Limb (tissue), 2 donors: ENCODE measurements at regions not wholly inside any gene's neighbourhood (a gene's known extent, or its start where the extent isn't known, plus 50 kb on each side); places are given as distances from the start of the nearest gene placed in this dataset.
"Not testable (repeated sequence)": the region's sequence is repeated elsewhere in the genome, so short reads cannot be mapped to it uniquely, and the experiment has no call there.

Experiments used
- DNase-seq, 2 donors: peaks; one replicate each; pipeline ENCODE4 v3.0.0-alpha.2; 2016; ENCODE audit errors: extremely low spot score in 2 of 2

DNA sequence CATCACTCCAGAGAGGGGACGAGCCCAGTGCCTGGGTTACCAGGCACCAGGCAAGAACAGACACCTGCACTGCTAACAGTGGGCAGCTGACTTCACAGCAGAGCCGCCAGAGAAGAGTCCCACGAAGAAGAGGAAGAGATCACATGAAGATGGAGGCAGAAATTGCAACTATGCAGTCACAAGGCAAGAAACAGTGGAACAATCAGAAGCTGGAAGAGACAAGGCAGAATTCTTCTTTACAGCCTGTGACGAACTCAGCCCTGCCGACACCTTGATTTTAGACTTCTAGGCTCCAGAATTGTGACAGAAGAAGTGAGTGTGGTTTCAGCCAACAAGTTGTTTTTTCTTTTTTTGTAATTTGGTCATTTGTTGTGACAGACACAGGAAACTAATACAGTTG is 59.2 kb downstream of the IL12A start:
- DNase-seq = no peak

DNA sequence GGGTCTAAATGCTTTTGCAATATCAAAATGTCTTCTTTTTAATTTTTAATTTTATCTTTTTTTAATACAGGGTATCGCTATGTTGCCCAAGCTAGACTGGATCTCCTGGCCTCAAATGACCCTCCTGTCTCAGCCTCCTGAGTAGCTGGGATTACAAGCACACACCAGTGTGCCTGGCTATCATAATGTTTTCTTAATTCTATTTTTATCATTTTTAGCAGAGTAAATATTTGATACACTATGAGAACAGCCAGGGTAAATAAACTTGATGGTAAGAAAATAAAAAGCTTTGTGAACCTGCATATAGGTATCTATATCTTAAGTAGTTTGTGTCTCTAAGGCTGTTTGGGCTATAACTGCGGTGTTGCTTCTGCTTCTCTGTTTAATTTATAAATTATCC is 60.4 kb downstream of the IL12A start:
- no peak for DNase-seq

DNA sequence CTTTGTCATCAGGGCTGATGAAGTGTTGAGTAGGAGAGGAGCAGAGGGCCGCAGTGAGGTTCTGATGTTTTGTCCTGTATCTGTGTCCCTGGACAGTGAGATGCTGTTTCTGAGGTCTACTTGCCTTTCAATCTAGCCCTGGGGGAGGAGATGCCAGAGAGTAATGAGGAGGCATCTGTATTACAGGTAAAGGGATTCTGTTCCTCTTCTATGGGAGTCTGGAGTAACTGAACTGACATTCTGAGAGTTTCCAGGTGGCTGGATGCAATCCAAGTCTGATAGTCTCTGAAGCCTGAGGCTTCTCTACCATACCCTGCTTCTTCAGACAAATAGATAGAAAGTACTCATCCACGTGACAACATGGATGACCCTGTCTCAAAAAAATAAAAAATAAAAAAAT is 60.9 kb downstream of the IL12A start:
- DNase-seq = no peak

DNA sequence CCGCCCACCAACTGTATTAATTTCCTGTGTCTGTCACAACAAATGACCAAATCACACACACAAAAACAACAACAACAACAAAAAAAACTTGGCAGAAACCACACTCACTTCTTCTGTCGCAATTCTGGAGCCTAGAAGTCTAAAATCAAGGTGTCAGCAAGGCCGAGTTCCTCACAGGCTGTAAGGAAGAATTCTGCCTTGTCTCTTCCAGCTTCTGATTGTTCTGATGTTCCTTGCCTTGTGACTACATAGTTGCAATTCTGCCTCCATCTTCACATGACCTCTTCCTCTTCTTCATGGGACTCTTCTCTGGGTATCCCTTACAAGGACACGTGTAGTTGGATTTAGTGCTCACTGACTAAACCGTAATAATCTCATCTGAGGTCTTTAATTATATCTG is 61.4 kb downstream of the IL12A start:
- no peak for DNase-seq

DNA sequence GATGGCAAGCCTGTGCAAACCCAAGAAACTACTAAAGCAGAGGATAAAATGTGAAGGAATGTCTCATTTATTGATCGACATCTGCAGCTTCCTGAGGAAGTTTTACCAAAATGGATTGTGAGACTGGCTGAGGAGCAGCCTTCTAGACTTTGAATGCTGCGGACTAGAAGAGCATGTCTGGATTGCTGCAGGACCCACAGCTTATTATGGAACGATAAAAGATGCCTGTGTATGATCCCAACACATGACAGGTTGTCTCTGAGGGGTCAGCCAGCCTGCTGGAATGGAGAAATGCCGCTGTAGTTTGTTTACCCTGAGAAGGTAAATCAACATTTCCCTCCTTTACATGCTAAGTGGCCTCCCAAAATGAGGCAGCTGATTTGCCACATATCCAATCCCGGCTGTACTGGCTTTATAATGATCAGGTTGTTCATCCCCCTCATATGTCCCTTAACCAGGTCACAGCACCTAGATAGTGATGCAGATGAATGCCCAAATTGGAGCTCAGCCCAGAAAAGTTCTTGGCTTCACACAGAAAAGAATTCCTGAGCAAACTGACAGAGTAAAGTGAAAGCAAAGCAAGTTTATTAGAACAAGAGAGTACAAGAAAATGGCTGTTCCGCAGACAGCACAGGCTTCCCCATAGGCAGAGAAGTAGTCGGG is 63.9 kb downstream of the IL12A start:
- DNase-seq = no peak

DNA sequence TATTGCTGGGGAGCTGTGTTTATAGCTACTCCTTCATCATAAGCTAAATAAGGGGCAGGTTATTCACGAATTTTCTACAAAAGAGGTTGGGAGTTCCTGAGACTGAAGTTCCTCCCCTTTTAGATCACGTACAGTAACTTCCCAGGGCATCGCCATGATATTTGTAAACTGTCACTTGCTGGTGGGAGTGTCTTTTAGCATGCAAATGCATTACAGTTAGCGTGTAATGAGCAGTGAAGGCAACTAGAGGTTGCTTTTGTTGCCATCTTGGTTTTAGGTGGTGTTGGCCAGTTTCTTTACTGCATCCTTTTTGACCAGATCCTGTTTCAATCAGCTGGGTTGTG is 64.4 kb downstream of the IL12A start:
- DNase-seq = no peak

DNA sequence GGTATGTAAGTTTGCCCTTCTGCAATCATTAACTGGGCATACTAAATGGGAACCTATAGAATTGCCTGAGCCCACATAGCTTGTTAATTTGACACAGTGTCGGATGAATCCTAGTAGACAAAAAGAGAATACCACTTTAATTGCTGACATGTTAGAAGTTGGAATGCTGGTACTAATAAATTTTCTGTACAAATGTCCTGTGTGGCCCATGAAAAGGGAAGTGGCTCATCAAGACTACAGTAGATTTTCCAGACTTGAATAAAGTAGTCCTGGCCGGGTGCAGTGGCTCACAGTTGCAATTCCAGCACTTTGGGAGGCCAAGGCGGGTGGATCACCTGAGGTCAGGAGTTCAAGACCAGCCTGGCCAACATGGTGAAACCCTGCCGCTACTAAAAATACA is 66.2 kb downstream of the IL12A start:
- DNase-seq = not testable (repeated sequence)

DNA sequence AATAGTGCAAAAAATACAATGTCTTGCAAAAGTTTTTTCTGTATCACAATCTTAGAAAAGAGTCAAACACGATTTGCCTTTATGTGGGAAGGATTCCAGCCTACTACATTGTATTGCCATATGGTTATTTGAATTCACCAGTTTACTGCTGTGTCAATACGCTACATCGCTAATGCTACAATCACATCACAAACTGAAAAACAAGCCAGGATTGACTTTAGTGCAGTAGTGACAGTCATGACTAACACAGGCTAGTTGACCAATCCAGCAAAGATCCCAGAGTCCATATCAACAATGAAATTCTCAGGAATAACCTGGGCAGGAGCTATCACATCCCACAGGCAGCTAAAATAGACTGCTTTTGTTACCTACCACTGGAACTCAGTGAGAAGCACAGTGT is 67.0 kb downstream of the IL12A start:
- DNase-seq = no peak

DNA sequence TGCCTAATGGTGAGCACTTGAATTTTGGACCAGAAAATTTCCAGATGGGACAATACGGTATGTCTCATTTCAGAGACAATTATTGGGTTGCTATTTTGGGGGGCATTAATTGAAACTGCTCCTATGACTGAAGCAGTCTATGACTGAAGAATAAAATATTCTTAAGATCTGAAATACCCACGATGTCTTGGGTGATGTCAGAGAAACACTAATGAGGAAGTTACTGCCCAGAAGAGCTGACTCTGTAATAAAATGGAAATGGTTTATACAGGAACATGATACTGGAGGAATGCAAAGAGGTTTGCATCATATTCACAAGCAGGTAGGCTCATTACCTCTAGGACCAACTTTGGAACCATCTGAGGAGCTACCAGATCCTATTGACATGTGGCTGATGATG is 68.7 kb downstream of the IL12A start:
- no peak for DNase-seq

DNA sequence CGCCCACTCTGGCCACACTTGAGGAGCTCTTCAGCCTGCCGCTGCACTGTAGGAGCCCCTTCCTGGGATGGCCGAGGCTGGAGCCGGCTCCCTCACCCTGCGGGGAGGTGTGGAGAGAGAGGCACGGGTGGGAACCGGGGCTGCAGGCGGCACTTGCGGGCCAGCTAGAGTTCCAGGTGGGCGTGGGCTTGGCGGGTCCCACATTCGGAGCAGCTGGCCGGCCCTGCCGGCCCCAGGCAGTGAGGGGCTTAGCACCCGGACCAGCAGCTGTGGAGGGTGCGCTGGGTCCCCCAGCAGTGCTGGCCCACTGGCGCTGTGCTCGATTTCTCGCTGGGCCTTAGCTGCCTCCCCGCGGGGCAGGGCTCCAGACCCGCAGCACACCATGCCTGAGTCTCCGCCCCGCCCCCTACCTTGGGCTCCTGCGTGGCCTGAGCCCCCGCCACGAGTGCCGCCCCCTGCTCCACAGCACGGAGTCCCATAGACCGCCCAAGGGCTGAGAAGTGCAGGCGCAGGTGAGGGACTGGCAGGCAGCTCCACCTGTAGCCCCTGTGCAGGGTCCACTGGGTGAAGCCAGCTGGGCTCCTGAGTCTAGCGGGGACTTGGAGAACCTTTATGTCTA is 71.9 kb downstream of the IL12A start:
- no peak for DNase-seq

DNA sequence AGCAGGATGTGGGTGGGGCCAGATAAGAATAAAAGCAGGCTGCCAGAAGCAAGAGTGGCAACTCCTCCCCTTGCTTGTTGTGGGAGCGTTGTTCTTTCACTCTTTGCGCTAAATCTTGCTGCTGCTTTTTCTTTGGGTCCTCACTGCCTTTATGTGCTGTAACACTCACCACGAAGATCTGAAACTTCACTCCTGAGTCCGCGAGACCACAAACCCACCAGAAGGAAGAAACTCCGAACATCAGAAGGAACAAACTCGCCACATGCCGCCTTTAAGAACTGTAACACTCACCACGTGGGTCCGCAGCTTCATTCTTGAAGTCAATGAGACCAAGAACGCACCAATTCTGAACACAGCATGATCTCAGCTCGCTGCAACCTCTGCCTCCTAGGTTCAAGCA is 72.9 kb downstream of the IL12A start:
- DNase-seq = no peak

DNA sequence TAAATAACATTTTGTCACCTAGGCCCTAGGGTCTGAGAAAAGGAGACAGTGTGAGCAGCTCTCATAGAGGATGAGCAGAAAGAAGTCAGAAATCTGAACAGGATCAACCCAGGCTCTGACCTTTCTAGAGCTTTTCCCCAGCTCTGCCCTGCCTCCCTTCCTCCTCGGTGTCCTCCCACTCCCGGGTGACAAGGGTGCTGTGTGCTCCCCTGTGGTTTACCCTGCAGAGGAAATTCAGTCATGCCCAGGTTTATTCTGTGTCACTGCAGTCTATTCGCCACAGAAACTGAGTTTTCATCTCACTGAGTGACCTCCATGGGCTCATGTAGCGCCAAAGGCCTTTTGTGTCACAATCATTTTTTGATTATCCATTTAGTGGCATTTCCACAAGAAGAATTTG is 76.6 kb downstream of the IL12A start:
- no peak for DNase-seq

DNA sequence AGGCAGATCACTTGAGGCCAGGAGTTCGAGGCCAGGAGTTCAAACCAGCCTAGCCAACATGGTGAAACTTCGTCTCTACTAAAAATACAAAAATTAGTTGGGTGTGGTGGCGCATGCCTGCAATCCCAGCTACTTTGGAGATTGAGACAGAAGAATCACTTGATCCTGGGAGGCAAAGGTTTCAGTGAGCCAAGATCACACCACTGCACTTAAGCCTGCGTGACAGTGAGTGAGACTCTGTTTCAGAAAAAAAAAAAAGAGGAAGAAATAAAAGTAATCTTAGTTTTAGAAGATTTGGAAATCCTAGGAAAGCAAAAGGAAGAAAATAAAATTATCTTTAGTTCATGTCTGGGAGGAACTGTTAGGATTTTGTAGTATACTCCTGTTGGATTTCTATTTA is 77.2 kb downstream of the IL12A start:
- DNase-seq = no peak

DNA sequence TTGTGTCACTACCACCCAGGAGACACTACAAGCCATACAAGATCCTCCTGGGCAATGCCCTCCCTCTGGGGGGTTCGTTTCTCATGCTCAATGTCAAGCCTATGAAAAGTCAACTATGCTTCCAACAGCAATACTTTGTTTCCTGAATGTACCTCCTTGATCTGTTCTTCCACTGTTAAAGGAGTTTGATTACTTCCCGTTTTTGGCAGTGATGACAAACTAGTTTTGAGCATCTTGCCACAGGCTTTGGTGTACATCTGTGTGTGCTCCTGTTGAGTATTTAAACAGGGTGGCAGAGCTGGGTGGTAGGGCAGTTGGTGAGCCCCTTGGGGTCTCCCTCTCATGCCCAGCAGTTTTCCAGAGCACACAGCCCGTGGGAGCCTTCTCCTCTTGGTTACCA is 81.4 kb downstream of the IL12A start:
- DNase-seq = no peak

DNA sequence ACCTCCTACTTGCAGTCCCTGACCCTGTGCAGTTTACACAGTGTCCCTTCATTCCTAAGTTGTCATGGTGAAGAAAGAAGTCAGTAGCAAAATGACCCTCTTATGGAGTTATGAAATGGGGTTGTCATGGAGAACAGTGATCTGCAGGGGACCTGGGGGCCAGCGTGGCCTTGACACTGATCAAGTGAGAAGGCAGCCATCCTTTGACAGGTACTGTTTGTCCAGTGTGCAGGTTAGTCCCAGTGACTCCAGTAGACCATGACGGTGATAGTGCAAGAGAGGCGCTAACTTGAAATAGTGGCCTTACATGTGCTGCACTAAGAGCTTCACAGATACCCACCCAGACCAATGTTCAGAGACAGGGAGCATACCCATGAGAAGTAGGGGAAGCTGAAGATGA is 87.9 kb downstream of the IL12A start:
- DNase-seq = no peak

DNA sequence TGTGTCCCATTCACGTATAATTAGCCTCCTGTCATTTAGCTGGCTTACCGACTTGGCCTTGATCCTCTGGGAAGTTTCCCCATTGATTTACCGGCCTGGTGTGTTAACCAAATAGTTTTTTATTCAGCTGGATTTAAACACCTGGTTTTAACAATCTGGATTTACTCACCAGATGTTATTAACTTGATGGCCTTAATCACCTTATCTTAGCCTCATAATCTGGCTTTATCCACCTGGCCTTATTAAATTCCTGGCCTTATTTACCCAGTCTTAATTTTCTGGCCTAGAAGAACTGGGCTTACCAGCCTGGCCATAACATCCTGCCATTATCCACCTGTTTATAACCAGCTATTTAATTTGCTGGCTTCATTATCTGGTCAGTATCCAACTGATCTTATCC is 89.9 kb downstream of the IL12A start:
- DNase-seq = no peak

DNA sequence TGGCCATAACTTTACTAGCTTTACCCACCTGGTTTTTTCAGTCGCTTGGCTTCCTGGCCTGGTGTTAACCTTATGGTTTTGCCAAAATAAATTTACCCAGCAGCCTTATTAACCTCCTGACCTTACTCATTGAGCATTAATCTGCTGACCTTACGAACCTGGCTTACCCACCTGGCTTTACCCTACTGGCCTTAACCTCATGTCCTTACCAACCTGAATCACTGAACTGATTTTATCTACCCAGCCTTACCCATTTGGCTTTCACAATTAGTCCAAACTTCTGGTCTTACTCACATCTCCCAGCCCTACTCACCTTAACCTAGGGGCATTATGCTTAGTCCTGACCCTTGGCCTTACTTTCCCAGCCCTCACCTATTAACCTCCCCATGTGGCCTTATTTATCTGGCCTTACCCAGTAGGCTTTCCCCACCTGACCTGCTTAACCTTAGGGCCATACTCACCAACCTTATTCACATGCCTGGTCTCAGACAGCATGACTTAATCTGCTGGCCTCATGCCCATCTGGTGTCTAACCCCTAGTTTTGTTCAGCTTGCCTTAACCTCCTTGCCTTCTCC is 93.4 kb downstream of the IL12A start:
- no peak for DNase-seq

DNA sequence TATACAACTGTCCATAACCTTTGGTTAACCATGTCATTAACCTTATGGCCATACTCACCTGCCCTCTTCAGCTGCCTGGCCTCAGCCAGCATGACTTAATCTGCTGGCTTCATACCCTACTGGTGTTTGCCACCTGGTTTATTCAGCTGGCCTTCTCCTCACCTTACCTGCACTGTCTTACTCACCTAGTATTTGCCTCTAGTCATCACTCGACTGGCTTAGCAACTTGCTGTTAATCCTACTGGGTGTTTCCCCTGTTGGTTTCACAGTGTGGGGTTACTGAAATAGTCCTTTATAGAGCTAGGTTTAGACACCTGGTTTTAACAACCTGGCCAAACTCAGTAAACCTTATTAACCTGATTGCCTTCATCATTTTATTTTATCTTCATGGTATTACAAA is 96.4 kb downstream of the IL12A start:
- DNase-seq = no peak

DNA sequence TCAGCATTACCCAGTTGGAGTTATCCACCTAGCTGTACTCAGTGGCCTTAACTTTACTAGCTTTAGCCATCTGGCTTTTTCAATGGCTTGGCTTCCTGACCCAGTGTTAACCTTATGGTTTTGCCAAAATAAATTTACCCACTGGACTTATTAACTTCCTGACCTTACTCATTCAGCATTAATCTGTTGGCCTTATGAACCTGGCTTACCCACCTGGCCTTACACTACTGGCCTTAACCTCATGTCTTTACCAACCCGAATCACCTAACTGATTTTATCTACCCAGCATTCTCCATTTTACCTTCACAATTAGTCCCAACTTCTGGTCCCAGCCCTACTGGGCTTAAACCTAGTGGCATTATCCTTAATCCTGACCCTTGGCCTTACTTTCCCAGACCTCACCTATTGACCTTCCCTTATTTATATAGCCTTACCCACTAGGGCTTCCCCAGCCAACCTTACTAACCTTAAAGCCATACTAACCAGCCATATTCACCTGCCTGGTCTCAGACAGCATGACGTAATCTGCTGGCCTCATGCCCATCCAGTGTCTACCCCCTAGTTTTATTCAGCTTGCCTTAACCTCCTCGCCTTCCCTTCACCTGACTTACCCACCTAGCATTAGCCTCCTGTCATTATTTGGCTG is 100.0 kb downstream of the IL12A start:
- DNase-seq = no peak

DNA sequence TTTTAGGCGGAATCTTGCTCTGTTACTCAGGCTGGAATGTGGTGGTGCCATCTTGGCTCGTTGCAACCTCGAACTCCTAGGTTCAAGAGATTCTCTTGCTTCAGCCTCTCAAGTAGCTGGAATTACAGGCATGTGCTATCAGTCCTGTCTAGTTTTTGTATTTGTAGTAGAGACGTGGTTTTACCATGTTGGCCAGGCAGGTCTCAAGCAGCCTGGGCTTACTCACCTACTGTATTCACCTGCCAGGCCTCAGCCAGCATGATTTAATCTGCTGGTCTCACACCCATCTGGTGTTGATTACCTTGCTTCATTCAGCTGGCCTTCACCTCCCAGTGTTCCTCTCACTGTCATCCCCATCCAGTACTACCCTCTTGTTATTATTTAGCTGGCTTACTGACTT is 102.0 kb downstream of the IL12A start:
- DNase-seq = no peak

DNA sequence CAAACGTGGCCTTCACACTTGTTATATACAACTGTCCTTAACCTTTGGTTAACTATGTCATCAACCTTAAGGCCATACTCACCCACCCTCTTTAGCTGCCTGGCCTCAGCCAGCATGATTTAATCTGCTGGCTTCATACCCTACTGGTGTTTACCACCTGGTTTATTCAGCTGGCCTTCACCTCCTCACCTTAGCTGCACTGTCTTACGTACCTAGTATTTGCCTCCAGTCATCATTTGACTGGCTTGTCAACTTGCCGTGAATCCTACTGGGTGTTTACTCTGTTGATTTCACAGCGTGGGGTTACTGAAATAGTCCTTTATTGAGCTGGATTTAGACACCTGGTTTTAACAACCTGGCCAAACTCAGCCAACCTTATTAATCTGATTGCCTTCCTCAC is 102.8 kb downstream of the IL12A start:
- DNase-seq = no peak

DNA sequence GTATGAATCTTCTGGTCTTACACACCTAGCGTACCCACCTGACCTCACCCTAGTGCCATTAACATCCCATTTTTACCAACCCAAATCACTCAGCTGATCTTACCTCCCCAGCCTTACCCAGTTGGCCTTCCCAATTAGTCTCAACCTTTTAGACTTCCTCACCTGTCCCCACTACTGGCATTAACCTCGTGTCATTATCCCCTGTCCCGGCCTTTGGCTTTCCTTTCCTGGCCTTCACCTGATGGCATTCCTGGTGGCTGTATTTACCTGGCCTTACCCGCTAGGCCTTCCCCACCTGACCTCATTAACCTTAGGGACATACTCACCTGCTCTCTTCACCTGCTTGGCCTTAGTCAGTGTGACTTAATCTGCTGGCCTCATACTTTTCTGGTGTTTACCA is 104.1 kb downstream of the IL12A start:
- DNase-seq = peak in 1 of 2 donors; percentile 4

DNA sequence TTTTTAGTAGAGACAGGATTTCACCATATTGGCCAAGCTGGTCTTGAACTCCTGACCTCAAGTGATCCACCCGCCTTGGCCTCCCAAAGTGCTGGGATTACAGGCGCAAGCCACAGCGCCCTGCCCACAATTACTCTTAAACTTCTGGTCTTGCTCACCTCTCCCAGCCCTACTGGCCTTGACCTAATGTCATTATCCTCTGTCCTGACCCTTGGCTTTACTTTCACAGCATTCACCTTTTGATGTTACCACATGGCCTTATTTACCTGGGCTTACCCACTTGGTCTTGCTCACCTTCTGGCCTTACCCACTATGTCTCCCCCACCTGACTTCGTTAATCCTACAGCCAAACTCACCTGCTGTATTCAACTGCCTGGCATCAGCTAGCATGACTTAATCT is 105.9 kb downstream of the IL12A start:
- no peak for DNase-seq
